ENCODE measurements at regions not wholly inside any gene's neighbourhood (a gene's known extent, or its start where the extent isn't known, plus 50 kb on each side); places are given as distances from the start of the nearest gene placed in this dataset.

- TF ChIP-seq CTCF (IDR thresholded peaks at IDR 0.05), result no peak
- TF ChIP-seq POLR2A (IDR thresholded peaks at IDR 0.05), result no peak
Measured at GRCh38 chr7:131893631-131894340, 337.4 kb upstream of the PODXL start.

Measured in body of pancreas (tissue), 4 donors.